ENCODE measurements at regions not wholly inside any gene's neighbourhood (a gene's known extent, or its start where the extent isn't known, plus 50 kb on each side); places are given as distances from the start of the nearest gene placed in this dataset.
"Not testable (repeated sequence)": the region's sequence is repeated elsewhere in the genome, so short reads cannot be mapped to it uniquely, and the experiment has no call there.

- H3K4me1 Mint-ChIP-seq, DNase-seq, ATAC-seq, H3K4me3 Mint-ChIP-seq, POLR2A ChIA-PET, H3K27ac Mint-ChIP-seq: not testable (repeated sequence)
- Mint-ChIP-seq H3K27me3 (peaks cover 8 to 49% (median 25%) of the 10 kb centered on the region in 5 donors), H3K9me3 (peaks cover 0 to 15% (median 3%) of the 10 kb centered on the region in 9 donors), H3K36me3 (peaks cover 0 to 12% (median 0%) of the 10 kb centered on the region in 3 donors)
These were observed 79.4 kb upstream of the GNAZ start for GRCh38 chr22:22990711-22991505.

GRCh38 chr22:22992474-22992873 lies 77.8 kb upstream of the GNAZ start:
- POLR2A ChIA-PET = no interaction called here
- peaks cover 0 to 23% (median 5%) of the 10 kb centered on the region in 3 donors for H3K36me3 Mint-ChIP-seq
- ATAC-seq = no peak

GRCh38 chr22:22993184-22993583 lies 77.1 kb upstream of the GNAZ start:
- Mint-ChIP-seq H3K4me1 (peaks cover 0 to 5% (median 0%) of the 10 kb centered on the region in 4 donors), H3K27ac (no peak overlapping the region), H3K36me3 (peaks cover 0 to 30% (median 13%) of the 10 kb centered on the region in 3 donors), H3K9me3 (peaks cover 11 to 38% (median 25%) of the 10 kb centered on the region in 9 donors), H3K4me3 (no peak overlapping the region), H3K27me3 (peaks cover 14 to 67% (median 28%) of the 10 kb centered on the region in 5 donors)
- DNase-seq = no peak
- no peak for ATAC-seq
- POLR2A ChIA-PET = no interaction called here

More at GRCh38 chr22:22992474-22992873, 77.8 kb upstream of the GNAZ start:
- H3K4me3 Mint-ChIP-seq = no peak overlapping the region
- no peak overlapping the region for H3K27ac Mint-ChIP-seq
- peaks cover 6 to 31% (median 18%) of the 10 kb centered on the region in 9 donors for H3K9me3 Mint-ChIP-seq
- peaks cover 0 to 5% (median 0%) of the 10 kb centered on the region in 4 donors for H3K4me1 Mint-ChIP-seq
- peaks cover 8 to 60% (median 27%) of the 10 kb centered on the region in 5 donors for H3K27me3 Mint-ChIP-seq
- no peak for DNase-seq

GRCh38 chr22:22995166-22995565 lies 75.2 kb upstream of the GNAZ start:
- ATAC-seq = no peak
- H3K4me3 Mint-ChIP-seq = no peak overlapping the region
- H3K27ac Mint-ChIP-seq = no peak overlapping the region
- H3K9me3 Mint-ChIP-seq = peaks cover 11 to 52% (median 29%) of the 10 kb centered on the region in 9 donors
- H3K27me3 Mint-ChIP-seq = peaks cover 21 to 80% (median 28%) of the 10 kb centered on the region in 5 donors
- DNase-seq = no peak
- peaks cover 0 to 38% (median 18%) of the 10 kb centered on the region in 3 donors for H3K36me3 Mint-ChIP-seq
- POLR2A ChIA-PET = no interaction called here
- H3K4me1 Mint-ChIP-seq = peaks cover 0 to 5% (median 0%) of the 10 kb centered on the region in 4 donors

DNA sequence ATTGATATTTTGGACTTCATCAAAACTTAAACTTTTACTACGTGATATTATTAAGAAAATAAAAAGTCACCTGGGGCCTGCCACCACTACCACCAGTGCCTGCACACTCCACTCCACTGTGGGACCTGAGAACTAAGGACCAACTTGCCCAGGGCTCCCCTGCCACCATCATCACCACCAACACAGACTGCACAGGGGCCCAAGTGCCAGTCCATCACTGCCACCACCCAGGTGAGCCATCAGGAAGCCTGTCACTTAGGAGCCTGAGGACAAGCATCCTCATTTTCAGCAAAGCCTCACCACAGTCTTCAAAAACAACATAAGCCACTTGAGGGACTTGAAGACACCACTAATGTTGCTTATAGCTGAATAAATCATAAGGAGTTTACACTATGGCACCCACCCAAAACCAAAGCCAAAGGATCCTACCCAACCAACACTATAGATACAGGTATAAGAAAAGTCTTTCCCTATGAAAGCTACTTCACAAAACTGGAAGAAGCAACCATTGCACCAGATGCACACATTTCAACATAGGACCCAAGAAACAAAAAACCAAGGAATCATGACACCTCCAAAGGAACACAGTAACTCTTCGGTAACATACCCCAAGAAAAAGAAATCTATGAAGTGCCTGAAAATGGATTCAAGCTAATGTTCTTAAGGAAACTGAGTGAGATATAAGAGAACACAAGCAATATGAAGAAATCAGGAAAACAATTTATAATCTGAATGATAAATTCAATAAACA lies 73.6 kb upstream of the GNAZ start:
- H3K9me3 Mint-ChIP-seq = peaks cover 11 to 52% (median 29%) of the 10 kb centered on the region in 9 donors
- no peak for ATAC-seq
- no peak overlapping the region for H3K4me3 Mint-ChIP-seq
- peaks cover 0 to 8% (median 3%) of the 10 kb centered on the region in 4 donors for H3K4me1 Mint-ChIP-seq
- H3K27ac Mint-ChIP-seq = no peak overlapping the region
- peaks cover 0 to 38% (median 18%) of the 10 kb centered on the region in 3 donors for H3K36me3 Mint-ChIP-seq
- DNase-seq = no peak
- H3K27me3 Mint-ChIP-seq = peaks cover 17 to 79% (median 26%) of the 10 kb centered on the region in 5 donors
- POLR2A ChIA-PET = no interaction called here

DNA sequence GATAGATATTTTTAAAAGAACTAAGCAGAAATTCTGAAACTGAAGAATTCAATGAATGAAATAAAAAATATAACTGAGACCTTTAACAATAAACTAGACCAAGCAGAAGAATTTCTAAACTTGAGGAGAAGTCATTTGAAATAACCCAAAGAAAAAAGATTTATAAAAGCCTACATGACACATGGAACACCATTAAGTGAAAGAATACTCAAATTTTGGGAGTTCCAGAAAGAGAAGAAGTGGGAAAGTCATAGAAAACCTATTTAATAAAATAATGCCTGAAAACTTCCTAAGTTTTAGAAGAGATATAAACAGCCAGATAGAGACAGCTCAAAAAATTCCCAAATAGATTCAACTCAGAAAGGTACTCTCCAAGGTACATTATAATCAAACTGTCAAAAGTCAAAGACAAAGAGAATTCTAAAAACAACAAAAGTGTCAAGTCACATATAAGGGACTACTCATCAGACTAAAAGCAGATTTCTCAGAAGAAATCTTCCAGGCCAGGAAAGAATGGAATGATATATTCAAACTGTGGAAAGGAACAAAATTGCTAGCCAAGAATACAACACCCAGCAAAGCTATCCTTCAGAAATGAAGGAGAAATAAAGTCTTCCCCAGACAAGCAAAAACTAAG lies 72.9 kb upstream of the GNAZ start:
- ATAC-seq (no peak), DNase-seq (no peak)
- H3K9me3 Mint-ChIP-seq = peaks cover 11 to 52% (median 29%) of the 10 kb centered on the region in 9 donors
- POLR2A ChIA-PET = no interaction called here
- peaks cover 0 to 8% (median 3%) of the 10 kb centered on the region in 4 donors for H3K4me1 Mint-ChIP-seq
- H3K27ac Mint-ChIP-seq = no peak overlapping the region
- no peak overlapping the region for H3K4me3 Mint-ChIP-seq
- H3K27me3 Mint-ChIP-seq = peaks cover 22 to 85% (median 29%) of the 10 kb centered on the region in 5 donors
- H3K36me3 Mint-ChIP-seq = peaks cover 0 to 38% (median 18%) of the 10 kb centered on the region in 3 donors

GRCh38 chr22:22997988-22998387 lies 72.3 kb upstream of the GNAZ start:
- Mint-ChIP-seq H3K27me3 (peaks cover 22 to 85% (median 29%) of the 10 kb centered on the region in 5 donors), H3K9me3 (peaks cover 11 to 52% (median 29%) of the 10 kb centered on the region in 9 donors), H3K27ac (no peak overlapping the region), H3K4me3 (no peak overlapping the region), H3K36me3 (peaks cover 0 to 38% (median 18%) of the 10 kb centered on the region in 3 donors), H3K4me1 (peaks cover 0 to 8% (median 3%) of the 10 kb centered on the region in 4 donors)
- POLR2A ChIA-PET = no interaction called here
- ATAC-seq (no peak), DNase-seq (no peak)

DNA sequence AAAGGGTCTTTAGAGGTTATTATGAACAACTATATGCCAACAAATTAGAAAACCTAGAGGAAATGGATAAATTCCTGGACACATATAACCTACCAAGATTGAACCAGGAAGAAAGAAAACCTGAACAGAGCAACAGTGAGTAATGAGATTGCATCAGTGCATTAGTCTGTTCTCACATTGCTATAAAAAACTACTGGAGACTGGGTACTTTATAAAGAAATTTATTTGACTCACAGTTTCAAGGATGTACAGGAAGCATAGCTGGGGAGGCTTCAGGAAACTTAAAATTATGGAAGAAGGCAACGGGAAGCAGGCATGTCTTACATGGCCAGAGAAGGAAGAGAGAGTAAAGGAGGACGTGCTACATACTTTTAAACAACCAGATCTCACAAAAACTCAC lies 70.8 kb upstream of the GNAZ start:
- no peak for ATAC-seq
- POLR2A ChIA-PET = interaction anchor here (0.6 kb wide), 1 partner anchor 1877 kb away, joined by 3 read pairs; no protein-coding TSS in a partner anchor
- H3K9me3 Mint-ChIP-seq = peaks cover 11 to 51% (median 29%) of the 10 kb centered on the region in 9 donors
- H3K27me3 Mint-ChIP-seq = peaks cover 26 to 82% (median 34%) of the 10 kb centered on the region in 5 donors
- peaks cover 0 to 38% (median 18%) of the 10 kb centered on the region in 3 donors for H3K36me3 Mint-ChIP-seq
- H3K4me3 Mint-ChIP-seq = no peak overlapping the region
- H3K27ac Mint-ChIP-seq = no peak overlapping the region
- H3K4me1 Mint-ChIP-seq = peaks cover 0 to 8% (median 3%) of the 10 kb centered on the region in 4 donors
- DNase-seq = no peak

GRCh38 chr22:23000657-23001347 lies 69.5 kb upstream of the GNAZ start:
- H3K4me3 Mint-ChIP-seq = no peak overlapping the region
- no peak overlapping the region for H3K27ac Mint-ChIP-seq
- H3K27me3 Mint-ChIP-seq = peaks cover 26 to 81% (median 34%) of the 10 kb centered on the region in 5 donors
- DNase-seq = no peak
- POLR2A ChIA-PET = no interaction called here
- peaks cover 0 to 27% (median 18%) of the 10 kb centered on the region in 3 donors for H3K36me3 Mint-ChIP-seq
- no peak for ATAC-seq
- H3K9me3 Mint-ChIP-seq = peaks cover 11 to 40% (median 28%) of the 10 kb centered on the region in 9 donors
- peaks cover 0 to 8% (median 0%) of the 10 kb centered on the region in 4 donors for H3K4me1 Mint-ChIP-seq

DNA sequence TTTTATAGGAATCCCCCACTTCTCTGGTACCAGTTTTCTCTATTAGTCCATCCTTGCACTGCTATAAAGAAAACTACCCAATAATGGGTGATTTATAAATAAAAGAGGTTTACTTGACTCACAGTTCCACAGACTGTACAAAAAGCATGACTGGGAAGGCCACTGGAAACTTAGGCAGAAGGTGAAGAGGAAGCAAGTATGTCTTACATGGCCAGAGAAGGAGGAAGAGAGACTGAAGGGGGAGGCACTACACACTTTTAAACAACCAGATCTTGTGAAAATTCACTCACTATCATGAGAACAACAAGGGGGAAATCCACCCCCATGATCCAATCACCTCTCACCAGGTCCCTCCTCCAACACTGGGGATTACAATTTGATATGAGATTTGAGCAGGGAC lies 68.9 kb upstream of the GNAZ start:
- POLR2A ChIA-PET = no interaction called here
- Mint-ChIP-seq H3K4me1 (peaks cover 0 to 8% (median 0%) of the 10 kb centered on the region in 4 donors), H3K36me3 (peaks cover 0 to 25% (median 17%) of the 10 kb centered on the region in 3 donors), H3K27ac (no peak overlapping the region), H3K9me3 (peaks cover 10 to 34% (median 22%) of the 10 kb centered on the region in 9 donors), H3K4me3 (no peak overlapping the region), H3K27me3 (peaks cover 26 to 81% (median 39%) of the 10 kb centered on the region in 5 donors)
- DNase-seq (no peak), ATAC-seq (no peak)

- POLR2A ChIA-PET = no interaction called here
- H3K4me3 Mint-ChIP-seq = no peak overlapping the region
- peaks cover 2 to 22% (median 10%) of the 10 kb centered on the region in 9 donors for H3K9me3 Mint-ChIP-seq
- no peak overlapping the region for H3K27ac Mint-ChIP-seq
- H3K4me1 Mint-ChIP-seq = peaks cover 0 to 8% (median 0%) of the 10 kb centered on the region in 4 donors
- no peak for DNase-seq
- peaks cover 30 to 80% (median 42%) of the 10 kb centered on the region in 5 donors for H3K27me3 Mint-ChIP-seq
- H3K36me3 Mint-ChIP-seq = peaks cover 0 to 13% (median 10%) of the 10 kb centered on the region in 3 donors
- no peak for ATAC-seq
These were observed 67.6 kb upstream of the GNAZ start for GRCh38 chr22:23002612-23003180.

All from naive thymus-derived CD8-positive, alpha-beta T cell (primary cell).